ENCODE measurements at regions not wholly inside any gene's neighbourhood (a gene's known extent, or its start where the extent isn't known, plus 50 kb on each side); places are given as distances from the start of the nearest gene placed in this dataset.

- TF ChIP-seq SUZ12 (IDR thresholded peaks at IDR 0.05; ENCODE audit: extremely low read depth, insufficient read depth, insufficient read length) (no peak), ZNF274 (IDR thresholded peaks at IDR 0.05; ENCODE audit: low read depth, low read length) (no peak), YY1 (IDR thresholded peaks at IDR 0.05; ENCODE audit: insufficient read depth, insufficient read length) (no peak)
Observed at GRCh38 chr9:129422032-129422842, 198.7 kb downstream of the C9orf50 start.
